ENCODE measurements at regions not wholly inside any gene's neighbourhood (a gene's known extent, or its start where the extent isn't known, plus 50 kb on each side); places are given as distances from the start of the nearest gene placed in this dataset.

DNA sequence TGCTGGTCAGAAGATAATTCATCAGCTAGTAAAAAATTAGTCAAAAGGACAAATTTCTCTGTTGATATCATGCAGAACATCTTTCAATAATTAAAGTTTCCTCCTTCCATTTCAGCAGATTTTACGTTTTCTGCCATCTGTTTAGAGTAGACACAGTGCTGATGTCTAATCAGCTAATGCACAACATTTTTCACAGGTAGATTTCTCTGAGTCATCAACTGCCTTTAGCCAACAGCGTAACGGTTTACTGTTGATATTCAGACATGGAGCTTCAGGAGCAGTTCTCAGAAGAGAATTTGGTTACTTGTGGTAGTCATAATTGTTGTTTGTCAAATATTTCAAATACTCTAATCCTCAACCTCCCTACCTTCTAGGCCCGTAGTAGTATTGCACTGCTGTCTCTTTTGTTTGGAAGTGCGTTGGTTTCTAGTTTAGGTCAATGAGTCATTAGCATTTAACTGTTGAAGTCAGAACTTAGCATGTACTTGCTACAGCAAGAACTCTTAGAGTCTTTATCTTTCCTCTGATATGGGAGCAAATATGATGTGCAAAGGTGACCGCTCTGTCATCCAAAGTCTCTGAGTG, 86.8 kb upstream of the TFPI start:
- TF ChIP-seq POLR2A (IDR thresholded peaks at IDR 0.05; ENCODE audit: control extremely low read depth in 1 of 2, low read depth in 2 of 2, low read length in 2 of 2) (no peak), EP300 (IDR thresholded peaks at IDR 0.05; ENCODE audit: borderline replicate concordance in 1 of 2, low read depth in 2 of 2, low read length in 2 of 2) (no peak), EZH2 (IDR thresholded peaks at IDR 0.05; ENCODE audit: low read depth, low read length, severe bottlenecking) (no peak), RAD21 (IDR thresholded peaks at IDR 0.05 in 1 of 2, conservative IDR thresholded peaks at IDR 0.05 in 1 of 2; ENCODE audit: low read depth in 2 of 2, low read length in 2 of 2) (no peak), CHD1 (IDR thresholded peaks at IDR 0.05; ENCODE audit: low read depth, low read length) (no peak), RNF2 (IDR thresholded peaks at IDR 0.05; ENCODE audit: borderline replicate concordance, low read depth, low read length, missing control alignments, poor library complexity, severe bottlenecking) (no peak), POLR2AphosphoS5 (IDR thresholded peaks at IDR 0.05; ENCODE audit: low read depth, low read length) (no peak)

Measured in H1 (cell line).